Astrocyte of the cerebellum (primary cell): ENCODE measurements at regions not wholly inside any gene's neighbourhood (a gene's known extent, or its start where the extent isn't known, plus 50 kb on each side); places are given as distances from the start of the nearest gene placed in this dataset.
"Not testable (repeated sequence)": the region's sequence is repeated elsewhere in the genome, so short reads cannot be mapped to it uniquely, and the experiment has no call there.

Experiments
- DNase-seq: peaks from one replicate; pipeline ENCODE4 v3.0.0-alpha.2; 2011; ENCODE audit warnings: low read depth
- H3K4me3 ChIP-seq: 2 replicates; pipeline ENCODE4 v1.5.1; 2011; ENCODE audit warnings: mild to moderate bottlenecking, low read depth, low read length, moderate library complexity
- in situ Hi-C: cut with HindIII; loops from 2 replicates; pipeline ENCODE4 v1.10.0; 2017; ENCODE audit warnings: low sequenced_read_pairs
- TF ChIP-seq, protein P1 (sequence below): IDR thresholded peaks from 2 replicates; pipeline ENCODE4 v1.5.1; 2012; ENCODE audit warnings: low read length, low read depth, moderate library complexity, mild to moderate bottlenecking; ENCODE audit errors: missing control alignments

DNA sequence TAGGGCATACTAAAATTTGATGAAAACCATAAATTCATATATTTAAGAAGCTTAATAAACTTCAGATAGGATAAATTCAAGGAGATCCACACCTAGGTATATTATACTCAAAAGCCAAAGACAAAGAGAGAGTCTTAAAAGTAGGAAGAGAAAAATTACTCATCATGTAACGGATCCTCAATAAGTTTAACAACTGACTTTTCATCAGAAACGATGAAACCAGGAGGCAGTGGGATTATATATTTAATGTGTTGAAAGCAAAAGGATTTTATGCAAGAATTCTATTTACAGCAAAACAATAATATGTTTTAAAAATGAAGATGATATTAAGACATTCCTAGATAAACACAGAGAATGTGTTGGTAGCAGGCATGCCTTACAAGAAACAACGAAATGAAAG, 202.7 kb downstream of the OXSM start:
- DNase-seq, result no peak
- TF ChIP-seq, protein P1, sequence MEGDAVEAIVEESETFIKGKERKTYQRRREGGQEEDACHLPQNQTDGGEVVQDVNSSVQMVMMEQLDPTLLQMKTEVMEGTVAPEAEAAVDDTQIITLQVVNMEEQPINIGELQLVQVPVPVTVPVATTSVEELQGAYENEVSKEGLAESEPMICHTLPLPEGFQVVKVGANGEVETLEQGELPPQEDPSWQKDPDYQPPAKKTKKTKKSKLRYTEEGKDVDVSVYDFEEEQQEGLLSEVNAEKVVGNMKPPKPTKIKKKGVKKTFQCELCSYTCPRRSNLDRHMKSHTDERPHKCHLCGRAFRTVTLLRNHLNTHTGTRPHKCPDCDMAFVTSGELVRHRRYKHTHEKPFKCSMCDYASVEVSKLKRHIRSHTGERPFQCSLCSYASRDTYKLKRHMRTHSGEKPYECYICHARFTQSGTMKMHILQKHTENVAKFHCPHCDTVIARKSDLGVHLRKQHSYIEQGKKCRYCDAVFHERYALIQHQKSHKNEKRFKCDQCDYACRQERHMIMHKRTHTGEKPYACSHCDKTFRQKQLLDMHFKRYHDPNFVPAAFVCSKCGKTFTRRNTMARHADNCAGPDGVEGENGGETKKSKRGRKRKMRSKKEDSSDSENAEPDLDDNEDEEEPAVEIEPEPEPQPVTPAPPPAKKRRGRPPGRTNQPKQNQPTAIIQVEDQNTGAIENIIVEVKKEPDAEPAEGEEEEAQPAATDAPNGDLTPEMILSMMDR, result no peak
- in situ Hi-C loops, result no loop called here
- no peak overlapping the region for H3K4me3 ChIP-seq

DNA sequence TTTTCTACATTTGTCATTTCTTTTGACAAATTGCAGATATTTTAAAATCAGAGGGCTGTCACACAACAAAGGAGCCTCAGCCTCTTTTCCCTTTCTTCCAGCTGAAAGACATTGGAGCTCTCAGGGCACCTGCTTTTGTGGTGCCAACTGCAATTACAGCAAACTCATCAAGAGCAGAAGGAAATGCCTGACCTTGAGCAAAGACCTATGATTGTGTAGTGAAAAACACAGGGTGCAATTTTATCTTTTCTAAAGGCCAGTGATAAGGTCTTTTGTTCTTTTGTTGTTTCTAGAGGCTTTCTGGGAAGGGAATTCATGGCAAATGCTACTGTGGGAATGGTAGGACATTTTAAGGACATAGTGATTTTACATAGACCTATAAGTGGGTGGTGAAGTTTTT, 214.3 kb downstream of the OXSM start:
- TF ChIP-seq, protein P1, result no peak
- in situ Hi-C loops, result no loop called here
- no peak for DNase-seq
- H3K4me3 ChIP-seq, result no peak overlapping the region

DNA sequence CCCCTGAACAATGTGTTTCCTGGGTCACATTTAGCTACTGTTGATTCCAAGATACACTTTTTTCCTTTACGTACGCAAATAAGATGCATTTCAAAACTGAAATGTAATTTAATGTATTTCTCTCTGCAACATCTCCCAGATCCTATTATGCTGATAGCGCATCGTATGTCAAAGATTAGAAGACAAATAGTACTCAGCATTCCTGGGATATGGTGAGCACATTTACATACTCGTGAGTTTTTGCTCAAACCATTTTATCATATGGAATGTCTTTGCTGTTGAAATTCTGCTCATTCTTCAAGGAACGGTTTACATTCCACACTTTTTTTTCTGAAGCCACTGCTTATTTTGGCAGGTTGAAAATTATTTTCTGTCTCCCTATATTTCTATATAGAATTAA, 221.4 kb downstream of the OXSM start:
- in situ Hi-C loops, result no loop called here
- TF ChIP-seq, protein P1, result no peak

DNA sequence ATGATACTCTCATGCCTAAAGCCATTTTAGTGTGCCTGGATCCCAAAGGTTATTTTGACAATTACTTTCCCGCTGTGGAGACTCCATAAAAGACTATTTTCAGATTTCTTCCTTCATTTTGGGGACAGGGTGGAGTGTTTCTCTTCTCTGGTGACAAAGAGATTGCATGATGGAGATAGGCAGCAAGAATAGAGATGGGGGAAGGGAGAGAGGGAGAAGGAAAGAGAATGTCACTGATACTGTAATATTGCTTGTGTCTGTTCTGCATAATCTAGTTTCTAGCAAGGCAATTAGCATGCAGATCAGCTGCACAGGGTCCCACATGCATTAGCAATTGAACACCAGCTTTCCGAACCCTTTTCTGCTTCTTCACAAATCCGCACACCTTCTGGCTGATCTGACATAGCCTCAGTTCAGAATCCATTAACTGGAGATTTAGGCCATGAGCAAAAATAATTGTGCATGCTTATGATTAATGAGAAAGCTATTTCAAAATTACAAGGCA, 222.4 kb downstream of the OXSM start:
- no peak overlapping the region for H3K4me3 ChIP-seq
- no peak for DNase-seq
- in situ Hi-C loops, result no loop called here
- TF ChIP-seq, protein P1, result no peak

More for the DNA sequence above, 221.4 kb downstream of the OXSM start:
- DNase-seq, result no peak
- H3K4me3 ChIP-seq, result no peak overlapping the region

DNA sequence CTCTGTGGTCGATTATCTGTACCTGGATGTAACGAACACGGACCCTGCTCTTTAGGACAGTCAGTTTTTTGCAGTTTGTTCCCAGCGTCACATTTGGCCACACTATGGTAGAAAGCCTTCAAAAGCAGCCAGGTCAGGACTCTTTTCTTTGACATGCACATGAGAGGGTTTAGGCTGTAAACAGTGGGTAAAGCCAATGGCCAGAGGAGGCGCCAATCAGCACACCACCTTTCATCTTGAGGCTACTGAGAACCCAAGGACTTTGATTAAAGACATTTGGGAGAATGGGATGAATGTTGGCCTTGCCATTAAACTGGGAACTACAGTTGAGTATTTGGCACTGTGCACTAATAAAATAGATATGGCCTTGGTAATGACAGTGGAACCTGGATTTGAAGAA, 225.9 kb downstream of the OXSM start:
- in situ Hi-C loops, result no loop called here
- DNase-seq, result no peak
- no peak overlapping the region for H3K4me3 ChIP-seq
- TF ChIP-seq, protein P1, result no peak

DNA sequence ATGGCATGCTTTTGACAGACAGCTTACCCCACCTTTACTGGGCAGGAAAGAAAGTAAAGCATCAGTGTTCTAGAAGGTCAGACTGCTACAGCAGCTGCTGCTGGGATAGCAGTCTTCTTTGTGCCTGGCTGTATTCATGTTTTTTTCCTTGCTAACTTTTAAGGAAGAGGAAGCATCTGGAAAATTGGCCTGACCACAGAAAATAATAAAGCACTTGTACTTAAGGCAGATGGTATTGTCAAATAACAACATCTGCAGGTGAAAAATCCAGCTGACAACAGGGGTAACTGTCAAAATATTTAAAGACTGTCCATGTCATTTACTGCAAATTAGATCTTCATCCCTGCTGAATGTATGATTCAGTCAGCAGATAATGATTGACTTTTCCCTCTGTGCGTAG, 229.0 kb downstream of the OXSM start:
- TF ChIP-seq, protein P1, result no peak
- no peak overlapping the region for H3K4me3 ChIP-seq
- in situ Hi-C loops, result no loop called here
- DNase-seq, result no peak

DNA sequence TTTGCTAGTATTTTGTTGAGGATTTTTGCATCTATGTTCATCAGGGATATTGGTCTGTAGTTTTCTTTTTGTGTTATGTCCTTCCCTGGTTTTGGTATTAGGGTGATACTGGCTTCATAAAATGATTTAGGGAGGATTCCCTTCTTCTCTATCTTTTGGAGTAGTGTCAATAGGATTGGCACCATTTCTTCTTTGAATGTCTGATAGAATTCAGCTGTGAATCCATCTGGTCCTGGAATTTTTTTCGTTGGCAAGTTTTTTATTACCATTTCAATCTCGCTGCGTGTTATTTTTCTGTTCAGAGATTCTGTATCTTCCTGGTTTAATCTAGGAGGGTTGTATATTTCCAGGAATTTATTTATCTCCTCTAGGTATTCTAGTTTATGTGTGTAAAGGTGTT, 234.3 kb downstream of the OXSM start:
- H3K4me3 ChIP-seq, in situ Hi-C loops, DNase-seq: not testable (repeated sequence)
